Panc1 (cell line): ENCODE measurements at regions not wholly inside any gene's neighbourhood (a gene's known extent, or its start where the extent isn't known, plus 50 kb on each side); places are given as distances from the start of the nearest gene placed in this dataset.

Experiments
- ATAC-seq: fragments of 200-7000 bp; cut with Tn5 transposase; 2 replicates; pipeline ENCODE4 v1.9.1; 2020; ENCODE audit warnings: mild to moderate bottlenecking, moderate library complexity
- BruUV-seq: library from RNA; stranded (reverse); fragments of 400-500 nt; replicated peaks from 2 replicates; lab custom pipeline; 2021; lab: Mats Ljungman, UMichigan
- CTCF ChIA-PET: fragments of 300-600 bp; sonication (Branson Sonifier 250); formaldehyde crosslinking; loops from one replicate; lab custom pipeline; 2022; ENCODE audit warnings: antibody characterized with exemption; lab: Charles Lee
- POLR2A ChIA-PET: fragments of 300-600 bp; sonication (Branson Sonifier 250); formaldehyde crosslinking; loops from one replicate; lab custom pipeline; 2022; ENCODE audit warnings: antibody characterized with exemption; lab: Charles Lee
- DNase-seq: peaks from one replicate; pipeline ENCODE4 v3.0.0-alpha.2; 2010; ENCODE audit warnings: low read depth, low spot score
- H3K27ac ChIP-seq: 2 replicates; pipeline ENCODE4 v1.5.1; 2011; ENCODE audit warnings: mild to moderate bottlenecking, low read length, inconsistent platforms
- H3K27me3 ChIP-seq: fragments of 200-500 bp; sonication (Bioruptor generic); 2 replicates; pipeline ENCODE4 v1.6.0; 2014; ENCODE audit warnings: low read length, inconsistent platforms; ENCODE audit not compliant: control insufficient read depth, insufficient read depth
- H3K36me3 ChIP-seq: fragments of 200-500 bp; sonication (Bioruptor generic); 2 replicates; pipeline ENCODE4 v1.5.1; 2014; ENCODE audit warnings: inconsistent platforms, mild to moderate bottlenecking, low read length, moderate library complexity; ENCODE audit not compliant: control insufficient read depth, insufficient read depth
- H3K4me1 ChIP-seq: 2 replicates; pipeline ENCODE4 v1.5.1; 2011; ENCODE audit warnings: inconsistent platforms, mild to moderate bottlenecking, low read length, moderate library complexity; ENCODE audit not compliant: control insufficient read depth, insufficient read depth
- H3K4me3 ChIP-seq, 2 experiments: 2 replicates each; pipeline ENCODE4 v1.5.1; 2011 to 2012; ENCODE audit warnings: low read depth in 2 of 2, low read length in 2 of 2, mild to moderate bottlenecking in 2 of 2, inconsistent platforms in 1 of 2, moderate library complexity in 1 of 2
- H3K9me3 ChIP-seq: fragments of 200-500 bp; sonication (Bioruptor generic); 2 replicates; pipeline ENCODE4 v1.5.1; 2014; ENCODE audit warnings: low read depth, mild to moderate bottlenecking, inconsistent platforms, low read length, moderate library complexity; ENCODE audit not compliant: control insufficient read depth, insufficient read depth
- POLR2AphosphoS5 ChIP-seq: IDR thresholded peaks from 2 replicates; pipeline ENCODE4 v1.6.1; 2012; ENCODE audit warnings: mild to moderate bottlenecking, low read depth, low read length, moderate library complexity
- SIN3A ChIP-seq: IDR thresholded peaks from 2 replicates; pipeline ENCODE4 v1.6.1; 2012; ENCODE audit warnings: low read depth, mild to moderate bottlenecking, low read length, moderate library complexity, borderline replicate concordance; ENCODE audit not compliant: insufficient read depth
- TCF7L2 ChIP-seq: IDR thresholded peaks from 2 replicates; pipeline ENCODE4 v1.6.1; 2011; ENCODE audit warnings: mild to moderate bottlenecking, low read depth, low read length, inconsistent platforms
- in situ Hi-C: cut with HindIII; loops from 2 replicates; pipeline ENCODE4 v1.10.0; 2016; ENCODE audit warnings: low sequenced_read_pairs, low pct_unique_long_range_greater_than_20kb
- intact Hi-C: fragments of 100-400 bp; cut with micrococcal nuclease; formaldehyde crosslinking; loops from one replicate; pipeline ENCODE4 v1.10.0; 2022; ENCODE audit not compliant: unreplicated experiment
- TF ChIP-seq, protein P1 (sequence below): fragments of 450-650 bp; IDR thresholded peaks from 2 replicates; pipeline ENCODE4 v1.5.1; 2017; ENCODE audit warnings: mild to moderate bottlenecking
- TF ChIP-seq, protein P2 (sequence below), 2 experiments: IDR thresholded peaks; 2 replicates each; pipeline ENCODE4 v1.6.1; 2011 to 2012; ENCODE audit warnings: low read depth in 2 of 2, control low read depth in 1 of 2, low read length in 1 of 2, mild to moderate bottlenecking in 1 of 2, moderate library complexity in 1 of 2; ENCODE audit not compliant: insufficient read depth in 1 of 2

DNA sequence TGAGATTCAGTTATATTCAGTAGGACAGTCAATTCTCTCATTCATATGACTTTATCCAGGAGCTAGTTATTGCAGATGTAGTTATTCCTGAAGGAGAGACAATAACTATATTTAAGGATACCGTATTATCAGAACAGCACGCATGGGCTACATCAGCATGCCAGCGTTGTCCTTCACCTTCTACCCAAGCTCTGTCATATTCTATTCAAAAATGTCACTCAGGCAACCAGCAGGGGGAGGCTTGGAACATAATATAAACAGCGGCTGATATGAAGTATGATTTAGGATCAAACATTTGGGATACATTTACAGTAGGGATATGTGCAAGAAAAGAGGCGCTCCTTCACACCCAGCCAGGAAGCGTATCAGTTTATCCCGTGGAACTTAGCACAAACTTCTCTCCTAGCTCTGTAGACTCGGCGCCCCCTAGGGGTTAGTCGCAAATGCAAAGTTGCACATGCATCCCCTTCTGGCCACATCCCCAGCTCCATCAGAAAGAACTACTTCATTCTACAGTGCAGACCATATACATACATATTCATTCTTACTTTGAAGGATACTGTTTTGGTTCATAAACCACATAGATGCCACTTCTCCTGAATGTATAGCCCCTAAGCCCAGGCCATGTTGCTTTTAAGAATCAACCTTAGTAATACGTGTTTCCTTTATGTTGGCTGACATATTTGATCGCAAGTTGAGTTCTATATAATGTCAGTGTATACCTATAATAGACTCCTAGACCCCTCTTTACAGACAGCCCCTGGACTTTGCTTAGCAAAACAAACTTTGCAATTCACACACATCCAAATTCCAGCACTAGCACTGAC is 759.4 kb downstream of the ADCYAP1 start:
- ChIA-PET POLR2A (no interaction called here), CTCF (no interaction called here)
- Histone ChIP-seq H3K27ac (no peak overlapping the region), H3K9me3 (no peaks in the 10 kb centered on the region), H3K4me3 (no peak overlapping the region), H3K27me3 (no peaks in the 10 kb centered on the region), H3K36me3 (no peaks in the 10 kb centered on the region), H3K4me1 (no peaks in the 10 kb centered on the region)
- intact Hi-C loops, result no loop called here
- TF ChIP-seq, protein P1, sequence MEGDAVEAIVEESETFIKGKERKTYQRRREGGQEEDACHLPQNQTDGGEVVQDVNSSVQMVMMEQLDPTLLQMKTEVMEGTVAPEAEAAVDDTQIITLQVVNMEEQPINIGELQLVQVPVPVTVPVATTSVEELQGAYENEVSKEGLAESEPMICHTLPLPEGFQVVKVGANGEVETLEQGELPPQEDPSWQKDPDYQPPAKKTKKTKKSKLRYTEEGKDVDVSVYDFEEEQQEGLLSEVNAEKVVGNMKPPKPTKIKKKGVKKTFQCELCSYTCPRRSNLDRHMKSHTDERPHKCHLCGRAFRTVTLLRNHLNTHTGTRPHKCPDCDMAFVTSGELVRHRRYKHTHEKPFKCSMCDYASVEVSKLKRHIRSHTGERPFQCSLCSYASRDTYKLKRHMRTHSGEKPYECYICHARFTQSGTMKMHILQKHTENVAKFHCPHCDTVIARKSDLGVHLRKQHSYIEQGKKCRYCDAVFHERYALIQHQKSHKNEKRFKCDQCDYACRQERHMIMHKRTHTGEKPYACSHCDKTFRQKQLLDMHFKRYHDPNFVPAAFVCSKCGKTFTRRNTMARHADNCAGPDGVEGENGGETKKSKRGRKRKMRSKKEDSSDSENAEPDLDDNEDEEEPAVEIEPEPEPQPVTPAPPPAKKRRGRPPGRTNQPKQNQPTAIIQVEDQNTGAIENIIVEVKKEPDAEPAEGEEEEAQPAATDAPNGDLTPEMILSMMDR, result peak; percentile 72
- no peak for TF ChIP-seq SIN3A
- no peak for TF ChIP-seq POLR2AphosphoS5
- BruUV-seq, result no TSS peak
- in situ Hi-C loops, result no loop called here
- peak; percentile 7 for DNase-seq
- no peak for ATAC-seq

DNA sequence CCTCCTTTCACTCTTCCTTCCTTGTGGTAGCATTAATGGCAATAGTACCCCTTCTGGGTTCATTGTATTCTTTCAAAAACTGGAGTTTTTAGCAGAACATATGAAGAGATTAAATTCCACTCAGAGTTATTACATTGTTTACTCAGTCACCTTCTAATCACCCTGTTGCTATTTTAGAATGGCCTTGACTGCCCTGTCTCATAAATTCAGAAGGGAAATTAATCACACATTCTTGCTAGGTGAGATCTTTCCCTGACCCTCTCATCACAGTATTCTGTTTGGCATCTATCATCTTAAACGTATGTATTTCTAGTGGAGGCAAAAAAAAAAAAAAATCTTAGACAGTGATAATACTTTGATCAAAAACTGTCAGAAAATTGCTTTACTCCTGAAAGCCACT is 760.4 kb downstream of the ADCYAP1 start:
- in situ Hi-C loops, result no loop called here
- TF ChIP-seq SIN3A, result no peak
- no peak for TF ChIP-seq POLR2AphosphoS5
- TF ChIP-seq, protein P1, result no peak
- no peak for TF ChIP-seq TCF7L2
- TF ChIP-seq, protein P2, sequence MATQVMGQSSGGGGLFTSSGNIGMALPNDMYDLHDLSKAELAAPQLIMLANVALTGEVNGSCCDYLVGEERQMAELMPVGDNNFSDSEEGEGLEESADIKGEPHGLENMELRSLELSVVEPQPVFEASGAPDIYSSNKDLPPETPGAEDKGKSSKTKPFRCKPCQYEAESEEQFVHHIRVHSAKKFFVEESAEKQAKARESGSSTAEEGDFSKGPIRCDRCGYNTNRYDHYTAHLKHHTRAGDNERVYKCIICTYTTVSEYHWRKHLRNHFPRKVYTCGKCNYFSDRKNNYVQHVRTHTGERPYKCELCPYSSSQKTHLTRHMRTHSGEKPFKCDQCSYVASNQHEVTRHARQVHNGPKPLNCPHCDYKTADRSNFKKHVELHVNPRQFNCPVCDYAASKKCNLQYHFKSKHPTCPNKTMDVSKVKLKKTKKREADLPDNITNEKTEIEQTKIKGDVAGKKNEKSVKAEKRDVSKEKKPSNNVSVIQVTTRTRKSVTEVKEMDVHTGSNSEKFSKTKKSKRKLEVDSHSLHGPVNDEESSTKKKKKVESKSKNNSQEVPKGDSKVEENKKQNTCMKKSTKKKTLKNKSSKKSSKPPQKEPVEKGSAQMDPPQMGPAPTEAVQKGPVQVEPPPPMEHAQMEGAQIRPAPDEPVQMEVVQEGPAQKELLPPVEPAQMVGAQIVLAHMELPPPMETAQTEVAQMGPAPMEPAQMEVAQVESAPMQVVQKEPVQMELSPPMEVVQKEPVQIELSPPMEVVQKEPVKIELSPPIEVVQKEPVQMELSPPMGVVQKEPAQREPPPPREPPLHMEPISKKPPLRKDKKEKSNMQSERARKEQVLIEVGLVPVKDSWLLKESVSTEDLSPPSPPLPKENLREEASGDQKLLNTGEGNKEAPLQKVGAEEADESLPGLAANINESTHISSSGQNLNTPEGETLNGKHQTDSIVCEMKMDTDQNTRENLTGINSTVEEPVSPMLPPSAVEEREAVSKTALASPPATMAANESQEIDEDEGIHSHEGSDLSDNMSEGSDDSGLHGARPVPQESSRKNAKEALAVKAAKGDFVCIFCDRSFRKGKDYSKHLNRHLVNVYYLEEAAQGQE (IDR thresholded peaks at IDR 0.05; ENCODE audit: insufficient read depth in 1 of 2, low read depth in 2 of 2, low read length in 1 of 2), result no peak
- BruUV-seq, result no TSS peak
- intact Hi-C loops, result no loop called here
- H3K9me3 ChIP-seq, result no peaks in the 10 kb centered on the region
- DNase-seq (no peak), ATAC-seq (no peak)
- no peak overlapping the region for H3K4me3 ChIP-seq
- H3K36me3 ChIP-seq, result no peaks in the 10 kb centered on the region
- POLR2A ChIA-PET, result no interaction called here
- no peaks in the 10 kb centered on the region for H3K27me3 ChIP-seq
- H3K27ac ChIP-seq, result no peak overlapping the region
- H3K4me1 ChIP-seq, result no peaks in the 10 kb centered on the region
- CTCF ChIA-PET, result no interaction called here
